ENCODE measurements at regions not wholly inside any gene's neighbourhood (a gene's known extent, or its start where the extent isn't known, plus 50 kb on each side); places are given as distances from the start of the nearest gene placed in this dataset.

DNA sequence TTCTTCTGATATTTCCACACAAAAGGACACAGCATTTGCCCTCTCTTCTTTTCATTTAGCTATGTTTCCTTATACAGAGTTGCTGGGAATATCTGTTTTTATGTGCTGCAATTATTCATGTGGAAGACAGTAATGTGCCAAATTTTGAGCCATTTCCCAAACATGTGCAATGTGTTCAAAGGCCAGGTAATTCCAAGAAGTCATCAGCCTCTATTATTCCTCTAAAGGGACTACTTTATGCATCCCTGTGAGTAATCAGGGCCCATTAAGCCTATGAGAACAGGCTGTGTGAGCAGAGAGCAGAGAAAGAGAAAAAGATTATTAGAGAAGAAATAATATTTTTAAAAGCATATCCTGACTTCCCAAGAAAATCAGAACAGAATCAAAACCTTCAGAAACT is 107.6 kb upstream of the OSR1 start:
- Histone ChIP-seq H3K36me3 (replicated peaks; ENCODE audit: insufficient read depth, low read length) (no peaks in the 10 kb centered on the region), H3K4me1 (ENCODE audit: low read length) (no peaks in the 10 kb centered on the region), H3K27ac (ENCODE audit: low read length) (no peak overlapping the region), H3K9me2 (replicated peaks; ENCODE audit: insufficient read depth, low read length) (no peaks in the 10 kb centered on the region), H3K27me3 (replicated peaks; ENCODE audit: insufficient read depth, low read length) (no peaks in the 10 kb centered on the region), H3K79me2 (ENCODE audit: low read length) (no peaks in the 10 kb centered on the region), H4K20me1 (ENCODE audit: insufficient read depth, low read length) (no peaks in the 10 kb centered on the region), H3F3A (ENCODE audit: insufficient read depth, low read length) (no peaks in the 10 kb centered on the region), H2AFZ (ENCODE audit: low read length) (no peak overlapping the region), H3K9me3 (replicated peaks; ENCODE audit: insufficient read depth, low read length) (no peaks in the 10 kb centered on the region), H3K9ac (ENCODE audit: low read length) (no peak overlapping the region), H3K4me2 (ENCODE audit: low read depth, low read length) (no peak overlapping the region), H3K4me3 (ENCODE audit: low read length) (no peak overlapping the region)
- no peak for DNase-seq
- TF ChIP-seq EZH2 (optimal IDR thresholded peaks at IDR 0.05; ENCODE audit: low read depth, low read length) (no peak), EZH2phosphoT487 (IDR thresholded peaks at IDR 0.05; ENCODE audit: low read length) (no peak)
- TF ChIP-seq, protein P1, sequence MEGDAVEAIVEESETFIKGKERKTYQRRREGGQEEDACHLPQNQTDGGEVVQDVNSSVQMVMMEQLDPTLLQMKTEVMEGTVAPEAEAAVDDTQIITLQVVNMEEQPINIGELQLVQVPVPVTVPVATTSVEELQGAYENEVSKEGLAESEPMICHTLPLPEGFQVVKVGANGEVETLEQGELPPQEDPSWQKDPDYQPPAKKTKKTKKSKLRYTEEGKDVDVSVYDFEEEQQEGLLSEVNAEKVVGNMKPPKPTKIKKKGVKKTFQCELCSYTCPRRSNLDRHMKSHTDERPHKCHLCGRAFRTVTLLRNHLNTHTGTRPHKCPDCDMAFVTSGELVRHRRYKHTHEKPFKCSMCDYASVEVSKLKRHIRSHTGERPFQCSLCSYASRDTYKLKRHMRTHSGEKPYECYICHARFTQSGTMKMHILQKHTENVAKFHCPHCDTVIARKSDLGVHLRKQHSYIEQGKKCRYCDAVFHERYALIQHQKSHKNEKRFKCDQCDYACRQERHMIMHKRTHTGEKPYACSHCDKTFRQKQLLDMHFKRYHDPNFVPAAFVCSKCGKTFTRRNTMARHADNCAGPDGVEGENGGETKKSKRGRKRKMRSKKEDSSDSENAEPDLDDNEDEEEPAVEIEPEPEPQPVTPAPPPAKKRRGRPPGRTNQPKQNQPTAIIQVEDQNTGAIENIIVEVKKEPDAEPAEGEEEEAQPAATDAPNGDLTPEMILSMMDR (IDR thresholded peaks at IDR 0.05; ENCODE audit: low read length): no peak

DNA sequence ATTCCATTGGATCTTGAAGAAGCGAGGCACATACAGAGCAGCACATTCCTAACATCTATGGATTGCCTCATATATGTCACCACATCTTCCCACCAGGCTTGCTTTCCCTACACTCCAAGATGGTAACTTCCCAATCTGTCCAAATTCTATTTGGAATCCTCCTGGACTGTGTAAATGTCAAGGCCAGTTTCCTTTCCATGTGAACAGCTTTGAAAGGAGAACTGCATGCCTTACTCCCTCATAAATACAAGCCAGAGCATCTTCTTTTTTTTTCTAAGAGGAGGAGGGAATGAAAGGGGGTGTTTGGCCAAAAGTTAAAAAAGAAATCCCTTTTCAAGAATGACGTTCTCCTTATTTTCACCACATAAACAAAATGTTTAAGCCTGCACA is 103.8 kb upstream of the OSR1 start:
- Histone ChIP-seq H3K36me3 (replicated peaks; ENCODE audit: insufficient read depth, low read length) (no peaks in the 10 kb centered on the region), H3K4me2 (ENCODE audit: low read depth, low read length) (no peak overlapping the region), H3K4me3 (ENCODE audit: low read length) (no peak overlapping the region), H3K9me2 (replicated peaks; ENCODE audit: insufficient read depth, low read length) (no peaks in the 10 kb centered on the region), H3K9ac (ENCODE audit: low read length) (no peak overlapping the region), H2AFZ (ENCODE audit: low read length) (no peak overlapping the region), H3K27ac (ENCODE audit: low read length) (no peak overlapping the region), H3K9me3 (replicated peaks; ENCODE audit: insufficient read depth, low read length) (no peaks in the 10 kb centered on the region), H3K4me1 (ENCODE audit: low read length) (no peaks in the 10 kb centered on the region), H4K20me1 (ENCODE audit: insufficient read depth, low read length) (no peaks in the 10 kb centered on the region), H3F3A (ENCODE audit: insufficient read depth, low read length) (no peaks in the 10 kb centered on the region), H3K27me3 (replicated peaks; ENCODE audit: insufficient read depth, low read length) (no peaks in the 10 kb centered on the region), H3K79me2 (ENCODE audit: low read length) (no peaks in the 10 kb centered on the region)
- TF ChIP-seq EZH2phosphoT487 (IDR thresholded peaks at IDR 0.05; ENCODE audit: low read length) (no peak), EZH2 (optimal IDR thresholded peaks at IDR 0.05; ENCODE audit: low read depth, low read length) (no peak)
- TF ChIP-seq, protein P1 (IDR thresholded peaks at IDR 0.05; ENCODE audit: low read length): no peak
- DNase-seq: no peak

DNA sequence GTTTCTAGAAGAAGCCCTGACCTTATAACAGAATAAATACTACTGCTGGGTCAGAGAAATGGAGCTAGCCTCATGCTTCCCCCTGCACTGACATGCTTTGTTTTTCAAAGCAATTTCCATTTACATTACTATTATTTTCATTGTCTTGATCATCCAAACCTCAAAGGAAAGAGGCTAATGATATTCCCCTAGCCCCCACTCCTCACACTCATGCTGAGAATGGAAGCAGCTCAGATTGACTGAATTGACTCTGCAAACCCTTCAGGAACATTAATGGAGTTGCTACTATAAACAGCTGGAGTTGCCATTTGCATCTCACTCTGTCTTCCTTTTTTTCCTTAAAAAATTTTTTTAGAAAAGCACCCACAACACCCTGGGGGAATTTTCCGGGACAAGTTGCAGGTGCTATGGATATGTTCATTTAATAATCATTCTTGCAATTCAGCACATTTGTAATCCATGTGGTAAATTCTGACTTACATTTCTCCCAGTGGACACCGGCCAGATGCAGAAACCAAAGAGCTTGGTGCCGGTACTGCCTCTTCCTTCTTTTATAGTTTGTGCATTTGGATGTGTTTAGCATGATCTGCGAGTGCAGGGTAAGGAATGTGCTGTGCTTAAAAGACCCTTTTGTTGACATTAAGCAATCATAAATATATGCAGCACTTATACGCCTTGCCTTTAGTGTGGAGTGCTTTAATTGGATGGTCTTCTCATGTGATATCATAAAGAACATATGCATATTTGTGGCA is 103.3 kb upstream of the OSR1 start:
- Histone ChIP-seq H3K36me3 (replicated peaks; ENCODE audit: insufficient read depth, low read length) (no peaks in the 10 kb centered on the region), H3K27ac (ENCODE audit: low read length) (no peak overlapping the region)
- no peak for DNase-seq

More for the DNA sequence above, 103.3 kb upstream of the OSR1 start:
- Histone ChIP-seq H4K20me1 (ENCODE audit: insufficient read depth, low read length) (no peaks in the 10 kb centered on the region), H3K27me3 (replicated peaks; ENCODE audit: insufficient read depth, low read length) (no peaks in the 10 kb centered on the region), H3K9me3 (replicated peaks; ENCODE audit: insufficient read depth, low read length) (no peaks in the 10 kb centered on the region), H3K9ac (ENCODE audit: low read length) (no peak overlapping the region), H3K4me1 (ENCODE audit: low read length) (no peaks in the 10 kb centered on the region), H3K4me3 (ENCODE audit: low read length) (no peak overlapping the region), H3K79me2 (ENCODE audit: low read length) (no peaks in the 10 kb centered on the region), H2AFZ (ENCODE audit: low read length) (no peak overlapping the region), H3K4me2 (ENCODE audit: low read depth, low read length) (no peak overlapping the region), H3F3A (ENCODE audit: insufficient read depth, low read length) (no peaks in the 10 kb centered on the region), H3K9me2 (replicated peaks; ENCODE audit: insufficient read depth, low read length) (no peaks in the 10 kb centered on the region)
- TF ChIP-seq EZH2phosphoT487 (IDR thresholded peaks at IDR 0.05; ENCODE audit: low read length) (no peak), EZH2 (optimal IDR thresholded peaks at IDR 0.05; ENCODE audit: low read depth, low read length) (no peak)
- TF ChIP-seq, protein P1 (IDR thresholded peaks at IDR 0.05; ENCODE audit: low read length): no peak

Data from MM.1S (cell line).